ENCODE measurements at regions not wholly inside any gene's neighbourhood (a gene's known extent, or its start where the extent isn't known, plus 50 kb on each side); places are given as distances from the start of the nearest gene placed in this dataset.

DNA sequence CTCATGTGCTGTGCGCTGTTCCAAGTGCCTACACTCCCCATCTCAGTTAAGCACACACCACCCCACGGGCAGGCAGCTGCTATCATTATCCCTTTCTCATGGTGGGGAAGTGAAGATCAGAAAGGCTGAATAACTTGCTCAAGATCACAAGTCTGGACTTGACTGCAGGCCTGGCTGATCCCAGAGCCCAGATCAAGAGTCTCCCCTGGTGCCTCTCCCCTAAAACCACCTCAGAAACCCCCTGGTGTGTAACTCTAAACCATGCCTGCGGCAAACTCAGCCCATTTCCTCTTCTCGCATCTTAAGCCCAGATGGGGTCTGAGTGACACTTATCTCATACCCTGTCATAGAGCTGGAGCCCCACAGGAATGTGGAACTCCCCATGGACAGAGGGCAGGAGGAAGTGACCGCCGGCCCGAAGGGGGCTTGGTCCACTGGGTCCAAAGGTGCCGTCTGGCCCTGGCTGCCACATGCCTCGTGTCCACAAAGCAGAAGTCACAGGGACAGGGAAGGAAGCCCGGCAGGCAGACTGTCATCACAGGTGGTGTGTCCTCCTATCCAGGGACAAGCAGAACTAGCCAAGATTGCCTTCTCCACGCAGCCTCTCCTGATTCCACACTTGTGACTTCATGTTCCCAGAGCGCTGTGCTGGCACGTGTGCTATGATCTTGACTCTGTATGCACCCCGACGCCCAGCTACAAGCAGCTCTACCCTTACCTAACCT, 92.1 kb downstream of the SYF2 start:
- Histone ChIP-seq H3K36me3 (replicated peaks; ENCODE audit: control insufficient read depth, insufficient read depth, low read length) (no peaks in the 10 kb centered on the region), H3K27me3 (ENCODE audit: control insufficient read depth, insufficient read depth, low read length) (no peaks in the 10 kb centered on the region), H3K4me3 (ENCODE audit: insufficient read depth, low read depth, low read length) (no peak overlapping the region)
- peak; percentile 46 for DNase-seq

DNA sequence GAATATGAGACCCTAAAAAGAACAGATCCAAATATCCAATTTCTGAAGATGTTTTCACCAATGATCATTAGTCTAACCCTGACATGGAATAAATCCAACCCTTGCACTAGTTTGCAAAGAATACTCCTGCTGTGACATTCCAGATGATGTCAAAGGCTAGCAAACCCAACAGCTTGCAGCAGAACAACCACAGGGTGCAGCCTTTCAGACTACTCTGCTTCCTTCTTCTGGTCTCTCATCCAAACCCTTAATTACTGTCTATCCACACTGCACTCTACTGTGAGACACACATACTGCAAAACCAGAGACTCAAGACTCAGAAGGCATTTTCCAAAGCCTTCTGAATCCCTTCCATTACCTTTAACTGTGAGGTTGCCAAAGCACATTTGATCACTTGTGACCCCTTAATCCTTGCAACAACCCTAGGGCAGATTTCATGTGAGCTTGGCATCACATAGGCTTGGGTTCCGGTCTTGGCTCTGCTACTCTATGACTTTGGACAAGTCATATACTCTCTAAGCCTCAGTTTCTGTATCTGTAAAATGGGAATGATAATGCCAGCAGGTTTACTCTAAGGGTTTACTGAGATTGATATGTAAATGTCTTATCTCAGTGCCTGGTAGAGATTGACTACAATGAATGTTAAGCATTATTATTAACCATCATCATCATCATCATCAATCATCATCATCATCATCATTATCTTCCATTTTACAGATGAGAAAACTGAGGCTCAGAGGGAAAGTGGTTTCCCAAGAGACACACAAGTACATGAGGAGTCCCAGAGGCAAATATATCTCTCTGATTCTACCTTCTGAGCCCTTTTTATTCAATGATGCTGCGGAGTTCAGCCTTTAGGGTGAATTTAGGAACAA, 94.5 kb downstream of the SYF2 start:
- H3K36me3 ChIP-seq (replicated peaks; ENCODE audit: control insufficient read depth, insufficient read depth, low read length): no peaks in the 10 kb centered on the region
- H3K4me3 ChIP-seq (ENCODE audit: insufficient read depth, low read depth, low read length): no peak overlapping the region
- no peak for DNase-seq
- no peaks in the 10 kb centered on the region for H3K27me3 ChIP-seq (ENCODE audit: control insufficient read depth, insufficient read depth, low read length)

- Histone ChIP-seq H3K36me3 (replicated peaks; ENCODE audit: control insufficient read depth, insufficient read depth, low read length) (no peaks in the 10 kb centered on the region), H3K4me3 (ENCODE audit: insufficient read depth, low read depth, low read length) (no peak overlapping the region), H3K27me3 (ENCODE audit: control insufficient read depth, insufficient read depth, low read length) (no peaks in the 10 kb centered on the region)
- DNase-seq: no peak
Measured at GRCh38 chr1:25137106-25137505, 95.2 kb downstream of the SYF2 start.

GRCh38 chr1:25135909-25136308, 96.4 kb downstream of the SYF2 start:
- Histone ChIP-seq H3K4me3 (ENCODE audit: insufficient read depth, low read depth, low read length) (no peak overlapping the region), H3K36me3 (replicated peaks; ENCODE audit: control insufficient read depth, insufficient read depth, low read length) (no peaks in the 10 kb centered on the region), H3K27me3 (ENCODE audit: control insufficient read depth, insufficient read depth, low read length) (no peaks in the 10 kb centered on the region)
- no peak for DNase-seq

- Histone ChIP-seq H3K4me3 (ENCODE audit: insufficient read depth, low read depth, low read length) (no peak overlapping the region), H3K36me3 (replicated peaks; ENCODE audit: control insufficient read depth, insufficient read depth, low read length) (no peaks in the 10 kb centered on the region), H3K27me3 (ENCODE audit: control insufficient read depth, insufficient read depth, low read length) (no peaks in the 10 kb centered on the region)
- no peak for DNase-seq
Measured at GRCh38 chr1:25134801-25135461, 97.4 kb downstream of the SYF2 start.

DNA sequence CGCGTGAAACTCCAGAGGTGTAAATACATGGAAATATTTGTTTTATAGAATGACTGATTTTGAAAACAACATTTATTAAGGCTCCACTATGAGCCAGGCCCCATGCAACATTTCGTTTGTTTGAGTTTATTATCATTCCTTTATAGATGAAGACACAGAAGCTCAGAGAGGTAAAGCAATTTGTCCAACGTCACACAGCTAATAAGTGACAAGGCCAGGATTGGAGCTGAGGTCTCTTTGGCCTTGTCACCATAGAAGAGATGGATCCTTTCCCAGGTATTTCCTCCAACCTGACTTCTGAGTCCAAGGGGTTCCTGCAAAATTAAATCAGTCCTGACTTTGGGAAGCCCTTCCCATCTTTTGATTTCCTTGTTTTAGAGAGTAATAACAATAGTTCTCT, 98.0 kb downstream of the SYF2 start:
- H3K27me3 ChIP-seq (ENCODE audit: control insufficient read depth, insufficient read depth, low read length): no peaks in the 10 kb centered on the region
- DNase-seq: no peak
- no peaks in the 10 kb centered on the region for H3K36me3 ChIP-seq (replicated peaks; ENCODE audit: control insufficient read depth, insufficient read depth, low read length)
- no peak overlapping the region for H3K4me3 ChIP-seq (ENCODE audit: insufficient read depth, low read depth, low read length)

DNA sequence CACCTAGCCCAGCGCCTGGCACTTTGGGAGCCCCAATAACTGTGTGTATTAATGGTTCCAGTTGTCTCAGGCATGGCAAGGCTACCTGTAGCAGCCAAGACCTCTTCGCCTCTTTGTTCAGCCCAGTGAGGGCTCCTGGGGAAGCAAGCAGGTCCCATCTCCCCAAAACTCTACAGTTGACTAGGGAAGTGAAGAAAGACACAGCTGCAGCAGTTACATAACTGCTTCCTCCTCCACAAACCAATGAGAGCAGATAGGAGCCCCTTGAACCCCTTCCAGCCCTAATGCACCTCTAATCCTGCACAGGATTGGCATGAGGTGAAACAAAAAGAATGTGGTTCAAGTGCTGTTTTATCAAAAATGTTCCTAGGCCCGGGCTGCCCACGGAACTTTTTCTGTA, 100.5 kb downstream of the SYF2 start:
- no peak for DNase-seq
- Histone ChIP-seq H3K36me3 (replicated peaks; ENCODE audit: control insufficient read depth, insufficient read depth, low read length) (no peaks in the 10 kb centered on the region), H3K4me3 (ENCODE audit: insufficient read depth, low read depth, low read length) (no peak overlapping the region), H3K27me3 (ENCODE audit: control insufficient read depth, insufficient read depth, low read length) (no peaks in the 10 kb centered on the region)

DNA sequence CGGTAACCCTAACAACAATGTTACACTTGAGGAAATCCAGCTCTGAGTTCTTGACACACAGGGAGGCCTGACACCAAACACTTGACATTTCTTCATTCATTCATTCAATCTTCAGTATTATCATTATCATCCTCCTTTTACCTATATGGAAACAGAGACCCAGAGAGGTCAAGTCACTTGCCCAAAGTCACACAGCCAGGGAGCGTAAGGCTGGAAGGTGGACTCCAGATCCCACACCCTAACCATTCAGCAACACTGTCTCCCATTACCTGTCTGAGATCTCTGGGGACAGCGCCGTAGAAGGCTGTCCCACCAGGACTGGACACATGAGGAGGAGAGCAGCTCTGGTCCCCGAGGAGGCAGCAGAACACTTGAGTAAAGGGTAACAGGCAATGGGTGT, 101.4 kb downstream of the SYF2 start:
- no peak overlapping the region for H3K4me3 ChIP-seq (ENCODE audit: insufficient read depth, low read depth, low read length)
- no peak for DNase-seq
- H3K27me3 ChIP-seq (ENCODE audit: control insufficient read depth, insufficient read depth, low read length): no peaks in the 10 kb centered on the region
- no peaks in the 10 kb centered on the region for H3K36me3 ChIP-seq (replicated peaks; ENCODE audit: control insufficient read depth, insufficient read depth, low read length)

DNA sequence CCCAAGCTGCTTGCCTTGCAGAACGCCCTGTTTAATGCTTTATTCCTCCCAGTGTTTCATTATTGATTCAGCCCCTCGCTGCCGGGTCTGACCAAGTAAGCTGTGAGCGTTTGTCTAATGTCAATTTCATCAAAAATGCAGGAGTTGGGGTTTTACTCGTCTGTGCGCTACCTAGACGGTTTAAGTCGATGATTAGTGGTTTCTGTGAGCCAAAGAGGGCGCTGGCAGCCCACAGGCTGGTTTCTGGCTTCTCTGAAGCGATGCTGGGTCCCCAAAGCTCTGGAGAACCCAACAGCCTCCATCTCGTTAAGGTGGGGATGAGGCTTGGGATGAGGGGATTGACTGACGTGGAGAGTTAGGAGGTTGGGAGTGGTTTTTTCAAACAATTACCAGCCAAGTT, 102.9 kb downstream of the SYF2 start:
- no peak for DNase-seq
- Histone ChIP-seq H3K27me3 (ENCODE audit: control insufficient read depth, insufficient read depth, low read length) (no peaks in the 10 kb centered on the region), H3K4me3 (ENCODE audit: insufficient read depth, low read depth, low read length) (no peak overlapping the region), H3K36me3 (replicated peaks; ENCODE audit: control insufficient read depth, insufficient read depth, low read length) (no peaks in the 10 kb centered on the region)

- no peaks in the 10 kb centered on the region for H3K36me3 ChIP-seq (replicated peaks; ENCODE audit: control insufficient read depth, insufficient read depth, low read length)
- no peak for DNase-seq
- H3K4me3 ChIP-seq (ENCODE audit: insufficient read depth, low read depth, low read length): no peak overlapping the region
- H3K27me3 ChIP-seq (ENCODE audit: control insufficient read depth, insufficient read depth, low read length): no peaks in the 10 kb centered on the region
Measured at GRCh38 chr1:25128121-25128621, 104.1 kb downstream of the SYF2 start.

DNA sequence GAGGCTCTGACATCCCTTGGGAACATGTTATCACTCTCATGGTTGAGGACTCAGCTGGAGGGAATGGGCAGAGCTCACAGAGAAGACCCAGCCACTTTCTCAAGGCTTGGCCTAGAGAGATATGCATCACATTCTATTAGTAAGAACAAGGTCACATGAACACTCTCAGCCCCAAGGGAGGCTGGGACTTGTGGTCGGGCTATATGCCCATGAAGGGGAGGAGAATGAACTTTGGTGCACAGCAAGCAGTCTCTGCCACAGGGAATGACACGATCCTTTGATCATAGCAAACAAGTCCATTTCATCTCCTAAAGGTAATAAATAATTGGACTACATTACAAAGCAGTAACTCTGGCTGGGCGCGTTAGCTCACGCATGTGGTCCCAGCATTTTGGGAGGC, 105.7 kb downstream of the SYF2 start:
- no peaks in the 10 kb centered on the region for H3K36me3 ChIP-seq (replicated peaks; ENCODE audit: control insufficient read depth, insufficient read depth, low read length)
- no peak overlapping the region for H3K4me3 ChIP-seq (ENCODE audit: insufficient read depth, low read depth, low read length)
- no peak for DNase-seq
- no peaks in the 10 kb centered on the region for H3K27me3 ChIP-seq (ENCODE audit: control insufficient read depth, insufficient read depth, low read length)

DNA sequence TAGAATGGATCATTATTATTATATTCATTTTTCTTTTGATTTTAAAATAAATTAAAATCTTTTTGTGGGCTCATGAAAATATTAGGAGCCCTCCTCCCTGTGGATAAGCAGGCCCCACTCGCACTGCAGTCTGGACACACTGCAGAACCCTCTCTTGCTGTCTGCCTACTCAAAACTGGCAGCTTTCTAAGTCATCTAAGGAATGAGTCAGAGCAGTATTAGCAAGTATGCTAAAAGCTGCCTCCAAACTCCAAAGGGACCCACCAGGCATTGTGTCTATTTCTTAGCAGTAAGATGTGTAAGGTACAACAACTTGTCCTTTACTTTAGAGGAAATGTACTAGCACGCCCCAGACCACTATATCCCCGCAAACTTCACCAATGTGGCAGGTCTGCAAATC, 108.8 kb downstream of the SYF2 start:
- H3K27me3 ChIP-seq (ENCODE audit: control insufficient read depth, insufficient read depth, low read length): no peaks in the 10 kb centered on the region
- no peak for DNase-seq
- no peaks in the 10 kb centered on the region for H3K36me3 ChIP-seq (replicated peaks; ENCODE audit: control insufficient read depth, insufficient read depth, low read length)
- no peak overlapping the region for H3K4me3 ChIP-seq (ENCODE audit: insufficient read depth, low read depth, low read length)

- DNase-seq: no peak
- H3K36me3 ChIP-seq (replicated peaks; ENCODE audit: control insufficient read depth, insufficient read depth, low read length): no peaks in the 10 kb centered on the region
- H3K4me3 ChIP-seq (ENCODE audit: insufficient read depth, low read depth, low read length): no peak overlapping the region
- no peaks in the 10 kb centered on the region for H3K27me3 ChIP-seq (ENCODE audit: control insufficient read depth, insufficient read depth, low read length)
Measured at GRCh38 chr1:25122747-25123146, 109.6 kb downstream of the SYF2 start.

GRCh38 chr1:25120281-25120680, 112.0 kb downstream of the SYF2 start:
- DNase-seq: no peak
- Histone ChIP-seq H3K4me3 (ENCODE audit: insufficient read depth, low read depth, low read length) (no peak overlapping the region), H3K36me3 (replicated peaks; ENCODE audit: control insufficient read depth, insufficient read depth, low read length) (no peaks in the 10 kb centered on the region), H3K27me3 (ENCODE audit: control insufficient read depth, insufficient read depth, low read length) (no peaks in the 10 kb centered on the region)

GRCh38 chr1:25118546-25118945, 113.8 kb downstream of the SYF2 start:
- DNase-seq: no peak
- no peaks in the 10 kb centered on the region for H3K27me3 ChIP-seq (ENCODE audit: control insufficient read depth, insufficient read depth, low read length)
- no peaks in the 10 kb centered on the region for H3K36me3 ChIP-seq (replicated peaks; ENCODE audit: control insufficient read depth, insufficient read depth, low read length)
- H3K4me3 ChIP-seq (ENCODE audit: insufficient read depth, low read depth, low read length): no peak overlapping the region

All from H7 (cell line).